GM18858 (cell line): ENCODE measurements at regions not wholly inside any gene's neighbourhood (a gene's known extent, or its start where the extent isn't known, plus 50 kb on each side); places are given as distances from the start of the nearest gene placed in this dataset.
"Not testable (repeated sequence)": the region's sequence is repeated elsewhere in the genome, so short reads cannot be mapped to it uniquely, and the experiment has no call there.

Experiments used
- ATAC-seq: cut with Tn5 transposase; IDR thresholded peaks from one replicate; pipeline ENCODE4 v1.9.1; 2021; ENCODE audit not compliant: unreplicated experiment

DNA sequence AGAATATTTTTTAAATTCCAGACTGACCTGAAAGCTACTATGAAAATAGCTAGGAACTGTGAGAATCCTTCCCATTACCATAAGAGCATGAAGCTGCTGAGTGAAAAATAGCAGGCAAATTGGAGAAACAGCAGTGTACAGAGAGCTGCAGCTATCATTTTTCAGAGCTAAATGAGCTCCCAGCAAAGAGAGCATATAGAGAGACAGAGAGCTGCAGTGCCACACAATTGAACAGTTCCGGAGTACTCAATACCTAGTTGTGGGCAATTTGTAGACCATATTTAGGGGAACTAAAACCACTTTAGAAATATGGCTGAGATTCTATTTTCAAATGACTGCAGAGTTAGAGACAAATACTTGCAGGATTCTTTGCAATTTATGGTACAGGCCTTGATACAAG lies 645.3 kb downstream of the STK39 start:
- no peak for ATAC-seq

DNA sequence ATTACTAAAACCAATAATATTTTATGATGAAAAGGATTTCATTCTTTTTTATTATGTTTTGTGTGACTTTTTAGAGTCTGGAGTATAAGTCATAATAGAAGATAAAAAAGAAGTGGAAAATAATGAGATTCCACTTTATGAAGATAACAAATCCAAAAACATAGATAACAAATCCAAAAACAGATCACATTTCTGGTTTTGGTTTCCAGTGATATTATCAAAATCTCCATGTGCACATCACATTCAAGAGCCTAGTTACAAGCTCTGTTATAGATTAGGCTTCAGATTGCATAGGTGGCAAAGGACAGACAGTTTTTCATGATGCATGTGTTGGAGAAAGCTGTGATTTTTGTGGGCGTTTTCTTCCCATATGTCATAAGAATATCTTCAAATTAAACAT lies 648.2 kb downstream of the STK39 start:
- no peak for ATAC-seq

- ATAC-seq = peak; percentile 94
Measured at GRCh38 chr2:167595839-167596471, 651.4 kb downstream of the STK39 start.

- no peak for ATAC-seq
Measured at GRCh38 chr2:167595021-167595420, 652.4 kb downstream of the STK39 start.

DNA sequence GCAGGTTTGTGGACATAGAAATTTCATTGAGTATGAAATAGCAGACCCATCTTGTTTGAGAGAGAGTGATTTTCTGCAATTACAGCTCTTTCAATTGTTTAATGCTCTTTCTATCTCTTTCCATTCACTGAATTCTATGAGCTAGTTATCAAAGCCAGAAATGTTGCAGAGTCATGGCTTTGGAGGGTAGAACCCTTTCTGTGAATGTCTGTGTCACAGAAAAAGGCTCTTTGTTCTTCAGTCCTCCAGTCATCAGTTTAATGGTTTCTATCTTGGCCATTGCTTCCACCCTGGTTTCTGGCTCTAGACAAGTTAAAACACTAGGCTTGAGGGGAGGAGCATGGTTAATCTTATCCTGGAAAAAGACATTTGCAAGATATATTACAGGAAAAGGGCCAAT lies 655.0 kb downstream of the STK39 start:
- no peak for ATAC-seq

DNA sequence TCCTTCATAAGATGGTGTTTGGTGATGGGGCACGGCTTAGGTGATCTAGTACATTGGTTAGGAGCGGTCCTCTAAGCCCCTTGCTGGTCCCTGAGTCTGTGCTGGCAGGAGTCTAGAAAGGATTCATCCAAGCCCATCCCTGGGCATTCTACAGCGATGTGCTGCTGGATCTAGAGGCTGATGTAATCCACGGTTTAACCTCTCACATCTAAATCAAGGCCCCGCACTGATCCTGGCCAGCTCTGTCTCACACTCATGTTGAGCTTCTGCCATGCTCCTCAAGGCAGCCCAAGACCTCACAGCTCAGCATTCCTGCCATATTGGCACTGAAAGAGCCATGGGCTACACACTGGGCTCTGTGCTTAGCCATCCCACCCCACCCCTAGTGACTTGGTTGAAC lies 664.8 kb downstream of the STK39 start:
- no peak for ATAC-seq

GRCh38 chr2:167581961-167582574 lies 665.3 kb downstream of the STK39 start:
- no peak for ATAC-seq

- ATAC-seq = no peak
Measured at GRCh38 chr2:167579826-167580225, 667.6 kb downstream of the STK39 start.

- ATAC-seq = no peak
Measured at GRCh38 chr2:167575276-167575675, 672.1 kb downstream of the STK39 start.

GRCh38 chr2:167572883-167573619 lies 674.3 kb downstream of the STK39 start:
- no peak for ATAC-seq

GRCh38 chr2:167570370-167570769 lies 677.0 kb downstream of the STK39 start:
- ATAC-seq = no peak

GRCh38 chr2:167563885-167564619 lies 675.8 kb downstream of the XIRP2 start:
- not testable (repeated sequence) for ATAC-seq

GRCh38 chr2:167558272-167558991 lies 670.2 kb downstream of the XIRP2 start:
- not testable (repeated sequence) for ATAC-seq

DNA sequence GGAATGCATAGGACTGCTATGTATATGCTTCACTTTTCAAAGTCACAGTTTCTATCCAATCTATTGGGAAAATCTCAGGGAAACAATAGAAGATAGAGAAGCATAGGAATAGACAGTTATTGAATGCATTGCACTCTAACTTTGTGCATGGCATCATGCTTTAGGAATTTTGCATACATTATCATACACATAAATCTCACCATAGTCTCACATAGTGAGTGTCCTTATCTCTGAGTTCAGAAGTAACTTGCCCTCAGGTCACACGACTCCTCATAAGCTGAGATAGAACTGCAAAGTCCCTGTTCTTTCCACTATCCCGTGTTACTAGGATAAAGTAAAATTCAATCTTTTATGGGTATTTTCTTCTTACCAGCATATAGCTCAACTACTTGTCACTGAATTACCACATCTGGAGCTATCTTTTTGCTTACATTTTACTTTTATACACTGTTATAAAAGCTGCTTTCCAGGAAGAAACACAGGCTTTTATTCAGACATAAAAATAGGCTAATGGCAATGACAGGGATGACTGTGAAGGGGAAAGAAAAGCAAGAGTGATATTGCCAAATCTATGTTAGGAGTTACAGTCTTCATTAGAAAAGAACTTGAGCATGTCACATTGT lies 666.9 kb downstream of the XIRP2 start:
- no peak for ATAC-seq

DNA sequence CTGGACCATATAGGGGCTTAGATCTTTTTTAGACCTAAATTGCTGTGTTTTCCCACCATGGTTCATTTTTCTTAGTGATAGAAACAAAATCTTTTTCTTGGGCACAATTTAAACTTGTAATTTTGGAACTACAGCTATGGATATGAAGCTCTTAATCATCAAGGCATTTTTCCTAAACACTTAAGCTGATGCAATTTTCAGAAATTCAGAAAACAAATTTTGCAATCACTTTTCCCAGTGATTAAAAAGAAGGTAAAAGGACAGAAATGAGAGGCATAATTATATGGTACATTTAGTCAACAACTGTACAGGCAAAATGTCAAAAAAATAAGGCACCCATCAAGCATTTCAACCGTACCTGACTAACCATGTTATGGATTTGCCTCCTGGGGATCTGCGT lies 665.4 kb downstream of the XIRP2 start:
- no peak for ATAC-seq

DNA sequence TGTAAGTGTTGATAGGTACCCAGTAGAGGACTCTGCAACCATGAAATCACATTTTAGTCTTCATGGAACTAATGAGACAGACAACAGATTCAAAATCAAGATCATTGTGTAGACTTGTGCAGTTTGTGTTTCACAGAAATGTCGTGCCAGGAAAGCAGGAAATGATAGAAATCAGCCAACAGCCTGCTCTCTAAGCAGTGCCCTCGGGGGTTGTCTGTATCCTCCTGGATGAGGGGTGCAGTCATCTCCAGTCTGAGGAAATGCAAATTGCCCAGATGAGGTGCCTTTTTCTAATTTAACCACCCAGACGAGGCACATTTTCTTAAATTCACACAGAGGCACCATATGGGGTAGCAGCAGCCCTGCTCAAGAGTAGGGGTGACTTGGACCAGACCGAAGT lies 663.1 kb downstream of the XIRP2 start:
- ATAC-seq = no peak

DNA sequence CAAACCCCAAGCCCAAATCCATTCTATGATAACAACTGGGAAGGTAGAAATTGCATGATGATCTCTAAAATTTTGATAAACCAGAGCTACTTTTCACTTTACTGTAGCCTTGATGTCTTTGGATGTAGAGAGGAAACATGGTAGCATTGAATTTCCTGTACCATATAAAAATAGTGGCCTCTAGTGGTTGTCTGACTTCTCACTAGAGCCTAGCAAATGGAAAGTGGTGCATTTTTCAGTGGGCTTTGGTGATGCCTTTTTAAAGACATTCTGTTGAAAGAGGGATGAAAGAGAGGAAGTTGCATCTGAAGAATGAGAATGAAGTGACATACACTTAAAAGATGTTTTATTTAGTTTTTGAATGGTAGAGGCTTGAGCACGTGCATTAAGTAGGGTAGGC lies 662.2 kb downstream of the XIRP2 start:
- ATAC-seq = peak; percentile 47

DNA sequence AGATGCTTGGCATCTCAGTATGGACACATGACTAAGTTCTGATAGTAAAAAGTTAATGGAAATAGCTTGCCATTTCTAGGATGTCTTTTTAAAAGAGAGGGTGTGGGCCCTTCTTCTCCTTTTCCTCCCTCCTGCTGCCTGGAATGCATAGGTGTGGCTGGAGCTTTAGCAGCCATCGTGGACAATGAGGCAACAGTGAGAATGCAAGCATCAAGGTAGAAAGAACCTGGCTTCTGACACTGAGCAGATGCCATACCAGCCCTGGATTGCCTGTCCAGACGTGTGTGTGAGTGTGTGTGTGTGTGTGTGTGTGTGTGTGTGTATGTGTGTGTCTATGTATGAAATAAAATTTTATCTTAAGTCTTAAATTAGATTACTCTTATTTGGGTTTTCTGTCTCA lies 660.1 kb downstream of the XIRP2 start:
- no peak for ATAC-seq

- ATAC-seq = no peak
Measured at GRCh38 chr2:167544602-167545001, 656.3 kb downstream of the XIRP2 start.

GRCh38 chr2:167543721-167544120 lies 655.4 kb downstream of the XIRP2 start:
- no peak for ATAC-seq

DNA sequence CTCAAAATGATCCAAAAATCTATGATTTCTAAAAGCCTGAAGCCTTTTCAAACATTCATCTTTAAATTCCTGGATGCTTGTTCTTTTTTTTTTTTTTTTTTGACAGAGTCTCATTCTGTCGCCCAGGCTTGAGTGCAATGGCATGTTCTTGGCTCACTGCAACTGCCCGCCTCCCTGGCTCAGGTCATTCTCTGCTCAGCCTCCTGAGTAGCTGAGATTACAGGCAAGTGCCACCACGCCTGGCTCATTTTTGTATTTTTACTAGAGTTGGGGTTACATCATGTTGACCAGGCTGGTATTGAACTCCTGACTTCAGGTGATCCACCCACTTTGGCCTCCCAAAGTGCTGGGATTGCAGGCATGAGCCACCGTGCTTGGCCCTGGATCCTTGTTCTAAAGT lies 649.5 kb downstream of the XIRP2 start:
- ATAC-seq = no peak
